Karpas-422 (cell line): ENCODE measurements at regions not wholly inside any gene's neighbourhood (a gene's known extent, or its start where the extent isn't known, plus 50 kb on each side); places are given as distances from the start of the nearest gene placed in this dataset.

Experiments used
- DNase-seq: peaks from one replicate; pipeline ENCODE4 v3.0.0-alpha.2; 2015
- H2AFZ ChIP-seq: fragments of 200-600 bp; sonication (generic); 2 replicates; pipeline ENCODE4 v1.6.1; 2014; ENCODE audit warnings: antibody characterized with exemption, low read length, mixed read lengths
- H3K27ac ChIP-seq: fragments of 200-600 bp; sonication (generic); 2 replicates; pipeline ENCODE4 v1.5.1; 2014; ENCODE audit warnings: mild to moderate bottlenecking, low read length, moderate library complexity
- H3K27me3 ChIP-seq: fragments of 200-600 bp; sonication (generic); 2 replicates; pipeline ENCODE4 v1.6.1; 2014; ENCODE audit warnings: low read length, mixed read lengths
- H3K36me3 ChIP-seq: fragments of 200-600 bp; sonication (generic); 2 replicates; pipeline ENCODE4 v1.6.1; 2014; ENCODE audit warnings: low read length, mixed read lengths; ENCODE audit not compliant: insufficient read depth
- H3K4me1 ChIP-seq: fragments of 200-600 bp; sonication (generic); 2 replicates; pipeline ENCODE4 v1.6.1; 2014; ENCODE audit warnings: mild to moderate bottlenecking, low read length, mixed read lengths
- H3K4me2 ChIP-seq: fragments of 200-600 bp; sonication (generic); 2 replicates; pipeline ENCODE4 v1.6.1; 2014; ENCODE audit warnings: low read length, low read depth, mild to moderate bottlenecking; ENCODE audit not compliant: poor library complexity, severe bottlenecking
- H3K4me3 ChIP-seq: fragments of 200-600 bp; sonication (generic); 2 replicates; pipeline ENCODE4 v1.5.1; 2014; ENCODE audit warnings: mild to moderate bottlenecking, antibody characterized with exemption, low read length, mixed read lengths
- H3K79me2 ChIP-seq: fragments of 200-600 bp; sonication (generic); 2 replicates; pipeline ENCODE4 v1.6.1; 2014; ENCODE audit warnings: mild to moderate bottlenecking, low read length, mixed read lengths
- H3K9ac ChIP-seq: fragments of 200-600 bp; sonication (generic); 2 replicates; pipeline ENCODE4 v1.6.0; 2014; ENCODE audit warnings: low read length
- H3K9me2 ChIP-seq: fragments of 200-600 bp; sonication (generic), shearing (Covaris generic); replicated peaks from 2 replicates; pipeline ENCODE4 v1.6.0; 2014; ENCODE audit warnings: mild to moderate bottlenecking, low read length, moderate library complexity; ENCODE audit not compliant: insufficient read depth
- H3K9me3 ChIP-seq: fragments of 300-700, 200-600 bp; sonication (generic); 2 replicates; pipeline ENCODE4 v1.6.1; 2014; ENCODE audit warnings: low read length, mixed read lengths
- H4K20me1 ChIP-seq: fragments of 200-600 bp; sonication (generic); 2 replicates; pipeline ENCODE4 v1.6.1; 2014; ENCODE audit warnings: mild to moderate bottlenecking, antibody characterized with exemption, low read length, low read depth; ENCODE audit not compliant: insufficient read depth

DNA sequence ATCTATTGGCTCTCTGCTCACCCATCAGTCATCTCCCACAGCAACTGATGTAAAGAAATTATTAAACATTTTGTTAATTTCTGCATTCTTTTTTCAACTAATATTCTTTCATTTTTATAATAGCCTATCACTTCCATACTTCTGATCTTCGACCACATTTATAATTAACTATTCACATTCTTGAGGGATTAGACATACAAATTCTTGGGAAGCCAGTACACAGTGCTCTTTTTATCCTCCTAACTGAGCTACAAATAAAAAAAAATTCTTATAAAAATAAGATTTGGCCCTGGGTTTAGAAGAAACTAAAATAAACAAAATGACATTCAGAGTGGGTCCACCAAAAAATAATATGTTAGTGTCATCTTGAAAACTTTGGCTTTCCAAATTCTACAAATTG lies 103.7 kb upstream of the ITGA1 start:
- no peak overlapping the region for H3K9ac ChIP-seq
- H3K79me2 ChIP-seq = no peaks in the 10 kb centered on the region
- H3K9me2 ChIP-seq = no peaks in the 10 kb centered on the region
- no peak overlapping the region for H3K4me2 ChIP-seq
- no peaks in the 10 kb centered on the region for H3K9me3 ChIP-seq
- H3K27me3 ChIP-seq = no peaks in the 10 kb centered on the region
- no peak overlapping the region for H3K27ac ChIP-seq
- no peak overlapping the region for H3K4me3 ChIP-seq
- no peaks in the 10 kb centered on the region for H4K20me1 ChIP-seq
- no peaks in the 10 kb centered on the region for H3K4me1 ChIP-seq
- DNase-seq = no peak
- H3K36me3 ChIP-seq = no peaks in the 10 kb centered on the region
- H2AFZ ChIP-seq = no peak overlapping the region

DNA sequence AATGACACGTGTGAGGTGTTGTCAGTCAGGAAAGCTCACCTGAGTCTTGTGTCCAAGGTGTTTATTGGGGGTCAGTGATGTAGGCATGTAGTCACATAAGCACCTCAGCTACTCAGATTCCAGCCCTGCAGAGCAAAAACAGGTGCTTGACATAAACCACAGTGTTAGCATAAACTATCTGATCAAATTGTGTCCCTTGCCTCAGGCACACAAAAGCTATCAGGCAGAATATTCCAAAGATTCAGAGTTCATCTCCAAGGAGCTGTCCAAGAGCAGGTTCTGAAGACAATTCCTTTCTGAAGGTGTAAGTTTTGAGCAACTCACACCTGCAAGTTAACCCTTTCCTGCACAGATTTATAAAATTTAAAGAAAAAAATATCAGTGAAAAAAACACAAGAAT lies 102.2 kb upstream of the ITGA1 start:
- Histone ChIP-seq H3K27ac (no peak overlapping the region), H3K9me3 (no peaks in the 10 kb centered on the region), H3K4me1 (no peaks in the 10 kb centered on the region), H3K4me2 (no peak overlapping the region), H4K20me1 (no peaks in the 10 kb centered on the region), H2AFZ (no peak overlapping the region), H3K27me3 (no peaks in the 10 kb centered on the region), H3K36me3 (no peaks in the 10 kb centered on the region), H3K4me3 (no peak overlapping the region), H3K79me2 (no peaks in the 10 kb centered on the region), H3K9me2 (no peaks in the 10 kb centered on the region), H3K9ac (no peak overlapping the region)
- no peak for DNase-seq

GRCh38 chr5:52685971-52686370 lies 101.7 kb upstream of the ITGA1 start:
- Histone ChIP-seq H3K4me1 (no peaks in the 10 kb centered on the region), H3K9ac (no peak overlapping the region), H2AFZ (no peak overlapping the region), H3K36me3 (no peaks in the 10 kb centered on the region), H3K4me2 (no peak overlapping the region), H3K27ac (no peak overlapping the region), H3K4me3 (no peak overlapping the region), H3K27me3 (no peaks in the 10 kb centered on the region), H3K9me3 (no peaks in the 10 kb centered on the region), H3K9me2 (no peaks in the 10 kb centered on the region), H3K79me2 (no peaks in the 10 kb centered on the region), H4K20me1 (no peaks in the 10 kb centered on the region)
- no peak for DNase-seq

GRCh38 chr5:52690236-52690768 lies 97.4 kb upstream of the ITGA1 start:
- H2AFZ ChIP-seq = no peak overlapping the region
- DNase-seq = no peak
- H3K36me3 ChIP-seq = no peaks in the 10 kb centered on the region
- no peak overlapping the region for H3K27ac ChIP-seq
- no peaks in the 10 kb centered on the region for H3K9me3 ChIP-seq
- H4K20me1 ChIP-seq = no peaks in the 10 kb centered on the region
- no peaks in the 10 kb centered on the region for H3K79me2 ChIP-seq
- H3K9ac ChIP-seq = no peak overlapping the region
- H3K4me3 ChIP-seq = no peak overlapping the region
- H3K4me2 ChIP-seq = no peak overlapping the region
- H3K4me1 ChIP-seq = no peaks in the 10 kb centered on the region
- H3K27me3 ChIP-seq = no peaks in the 10 kb centered on the region
- H3K9me2 ChIP-seq = no peaks in the 10 kb centered on the region

- no peak for DNase-seq
- no peaks in the 10 kb centered on the region for H3K4me1 ChIP-seq
- no peaks in the 10 kb centered on the region for H3K27me3 ChIP-seq
- no peak overlapping the region for H3K4me3 ChIP-seq
- H3K27ac ChIP-seq = no peak overlapping the region
- no peaks in the 10 kb centered on the region for H3K79me2 ChIP-seq
- no peak overlapping the region for H3K4me2 ChIP-seq
- no peaks in the 10 kb centered on the region for H4K20me1 ChIP-seq
- H3K9me3 ChIP-seq = no peaks in the 10 kb centered on the region
- no peak overlapping the region for H2AFZ ChIP-seq
- H3K36me3 ChIP-seq = no peaks in the 10 kb centered on the region
- no peaks in the 10 kb centered on the region for H3K9me2 ChIP-seq
- H3K9ac ChIP-seq = no peak overlapping the region
Observed at GRCh38 chr5:52692039-52692438, 95.7 kb upstream of the ITGA1 start.

- H3K9me2 ChIP-seq = no peaks in the 10 kb centered on the region
- no peaks in the 10 kb centered on the region for H4K20me1 ChIP-seq
- H3K27ac ChIP-seq = no peak overlapping the region
- no peaks in the 10 kb centered on the region for H3K27me3 ChIP-seq
- H3K4me2 ChIP-seq = no peak overlapping the region
- H2AFZ ChIP-seq = no peak overlapping the region
- no peaks in the 10 kb centered on the region for H3K79me2 ChIP-seq
- no peak for DNase-seq
- no peaks in the 10 kb centered on the region for H3K4me1 ChIP-seq
- no peak overlapping the region for H3K4me3 ChIP-seq
- H3K9me3 ChIP-seq = no peaks in the 10 kb centered on the region
- H3K36me3 ChIP-seq = no peaks in the 10 kb centered on the region
- no peak overlapping the region for H3K9ac ChIP-seq
Observed at GRCh38 chr5:52692606-52693005, 95.1 kb upstream of the ITGA1 start.

- no peak overlapping the region for H3K4me2 ChIP-seq
- H3K4me3 ChIP-seq = no peak overlapping the region
- H2AFZ ChIP-seq = no peak overlapping the region
- no peaks in the 10 kb centered on the region for H3K4me1 ChIP-seq
- H3K9me2 ChIP-seq = no peaks in the 10 kb centered on the region
- H3K27me3 ChIP-seq = no peaks in the 10 kb centered on the region
- no peak overlapping the region for H3K9ac ChIP-seq
- no peaks in the 10 kb centered on the region for H3K79me2 ChIP-seq
- H3K9me3 ChIP-seq = no peaks in the 10 kb centered on the region
- no peak for DNase-seq
- no peak overlapping the region for H3K27ac ChIP-seq
- H4K20me1 ChIP-seq = no peaks in the 10 kb centered on the region
- H3K36me3 ChIP-seq = no peaks in the 10 kb centered on the region
Observed at GRCh38 chr5:52693280-52693679, 94.4 kb upstream of the ITGA1 start.

DNA sequence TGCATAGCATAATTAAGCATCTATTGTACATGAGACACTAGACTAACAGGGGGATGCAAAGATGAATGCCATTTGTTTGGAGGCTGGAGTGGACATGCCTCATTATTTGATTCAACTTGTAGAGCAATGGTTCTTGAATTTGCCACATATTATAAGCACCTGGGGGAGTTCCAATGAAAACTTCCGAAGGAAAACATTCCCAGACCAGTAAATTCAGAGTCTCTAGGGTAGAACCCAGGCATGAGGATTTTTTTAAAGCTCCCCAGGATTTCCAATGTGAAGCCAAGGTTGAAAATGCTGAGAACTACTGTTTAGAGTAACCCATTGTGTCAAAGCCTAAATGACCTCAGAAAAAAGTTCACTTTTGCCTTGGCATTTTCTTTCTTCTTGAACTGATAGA lies 93.9 kb upstream of the ITGA1 start:
- H3K27ac ChIP-seq = no peak overlapping the region
- H3K79me2 ChIP-seq = no peaks in the 10 kb centered on the region
- no peak overlapping the region for H2AFZ ChIP-seq
- H4K20me1 ChIP-seq = no peaks in the 10 kb centered on the region
- no peaks in the 10 kb centered on the region for H3K36me3 ChIP-seq
- no peak overlapping the region for H3K9ac ChIP-seq
- no peak for DNase-seq
- no peaks in the 10 kb centered on the region for H3K9me2 ChIP-seq
- no peaks in the 10 kb centered on the region for H3K9me3 ChIP-seq
- H3K4me2 ChIP-seq = no peak overlapping the region
- H3K4me1 ChIP-seq = no peaks in the 10 kb centered on the region
- H3K27me3 ChIP-seq = no peaks in the 10 kb centered on the region
- no peak overlapping the region for H3K4me3 ChIP-seq

DNA sequence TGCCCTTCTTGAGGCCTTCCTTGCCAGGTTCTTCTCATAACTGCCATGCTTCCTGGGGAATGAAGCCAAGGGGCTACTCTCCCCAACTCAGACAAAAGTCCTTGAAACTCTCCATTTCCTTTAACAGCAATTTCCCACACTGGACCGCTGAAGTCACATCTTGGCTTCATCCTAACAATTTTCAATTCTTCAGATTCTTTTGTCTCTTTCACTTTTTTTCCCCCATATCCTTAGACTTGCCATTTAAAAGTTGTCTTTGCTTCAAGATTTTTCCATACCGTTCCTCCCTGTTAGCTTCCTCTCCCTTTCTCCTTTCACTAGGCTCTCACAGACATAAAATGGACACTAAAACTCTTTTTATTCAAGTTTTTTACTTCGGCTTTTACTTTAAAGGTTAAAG lies 93.1 kb upstream of the ITGA1 start:
- no peak overlapping the region for H3K4me2 ChIP-seq

More for the DNA sequence above, 93.1 kb upstream of the ITGA1 start:
- DNase-seq = no peak
- H2AFZ ChIP-seq = no peak overlapping the region
- no peak overlapping the region for H3K9ac ChIP-seq
- no peaks in the 10 kb centered on the region for H3K27me3 ChIP-seq
- no peaks in the 10 kb centered on the region for H3K9me3 ChIP-seq
- H3K36me3 ChIP-seq = no peaks in the 10 kb centered on the region
- H4K20me1 ChIP-seq = no peaks in the 10 kb centered on the region
- no peak overlapping the region for H3K27ac ChIP-seq
- no peaks in the 10 kb centered on the region for H3K9me2 ChIP-seq
- no peaks in the 10 kb centered on the region for H3K79me2 ChIP-seq
- no peak overlapping the region for H3K4me3 ChIP-seq
- H3K4me1 ChIP-seq = no peaks in the 10 kb centered on the region
